Keratinocyte (primary cell): ENCODE measurements at regions not wholly inside any gene's neighbourhood (a gene's known extent, or its start where the extent isn't known, plus 50 kb on each side); places are given as distances from the start of the nearest gene placed in this dataset.

ENCODE experiments used
- DNase-seq: peaks from one replicate; pipeline ENCODE4 v3.0.0-alpha.2; 2011; ENCODE audit warnings: low read depth, missing footprints, low spot score
- FAIRE-seq: peaks from 2 replicates; lab custom pipeline; 2011; peaks lifted over from hg19 to GRCh38; lab: Jason Lieb, UNC
- H2AFZ ChIP-seq: 2 replicates; pipeline ENCODE4 v1.6.0; 2012; ENCODE audit warnings: low read length, control low read depth, inconsistent platforms; ENCODE audit not compliant: control insufficient read depth
- H3K27ac ChIP-seq: 2 replicates; pipeline ENCODE4 v1.5.1; 2011; ENCODE audit warnings: low read length; ENCODE audit not compliant: control insufficient read depth, insufficient read depth
- H3K27me3 ChIP-seq: 3 replicates; pipeline ENCODE4 v1.6.0; 2011; ENCODE audit warnings: low read length; ENCODE audit not compliant: control insufficient read depth, insufficient read depth; ENCODE audit errors: extremely low read depth
- H3K36me3 ChIP-seq, 2 experiments: 2 replicates in 1 of 2; 3 replicates in 1 of 2; pipeline ENCODE4 v1.5.1; 2011; ENCODE audit warnings: low read length in 2 of 2, mild to moderate bottlenecking in 1 of 2; ENCODE audit not compliant: control insufficient read depth in 2 of 2, insufficient read depth in 2 of 2; ENCODE audit errors: extremely low read depth in 1 of 2
- H3K4me1 ChIP-seq: 3 replicates; pipeline ENCODE4 v1.5.1; 2011; ENCODE audit warnings: low read length; ENCODE audit not compliant: control insufficient read depth, insufficient read depth; ENCODE audit errors: extremely low read depth
- H3K4me2 ChIP-seq: 3 replicates; pipeline ENCODE4 v1.6.0; 2011; ENCODE audit warnings: low read depth, low read length; ENCODE audit not compliant: control insufficient read depth, insufficient read depth; ENCODE audit errors: extremely low read depth
- H3K4me3 ChIP-seq, 3 experiments: fragments of 200-600 bp in 1 of 3; sonication (generic) in 1 of 3; 2 replicates in 2 of 3; 3 replicates in 1 of 3; pipeline ENCODE4 v1.5.1; 2011 to 2016; ENCODE audit warnings: low read length in 3 of 3, mild to moderate bottlenecking in 3 of 3, control low read depth in 2 of 3, inconsistent platforms in 1 of 3, low read depth in 1 of 3, mixed read lengths in 1 of 3, mixed run types in 1 of 3, moderate library complexity in 1 of 3; ENCODE audit not compliant: control insufficient read depth in 2 of 3, insufficient read depth in 2 of 3; ENCODE audit errors: extremely low read depth in 1 of 3
- H3K79me2 ChIP-seq: 2 replicates; pipeline ENCODE4 v1.6.0; 2012; ENCODE audit warnings: low read length; ENCODE audit not compliant: control insufficient read depth, insufficient read depth
- H3K9ac ChIP-seq: 3 replicates; pipeline ENCODE4 v1.6.0; 2011; ENCODE audit warnings: low read length; ENCODE audit not compliant: control insufficient read depth, insufficient read depth; ENCODE audit errors: extremely low read depth
- H3K9me1 ChIP-seq: 3 replicates; pipeline ENCODE4 v1.6.0; 2011; ENCODE audit warnings: low read length; ENCODE audit not compliant: control insufficient read depth, insufficient read depth; ENCODE audit errors: extremely low read depth
- H3K9me3 ChIP-seq: 2 replicates; pipeline ENCODE4 v1.5.1; 2012; ENCODE audit warnings: low read depth, low read length; ENCODE audit not compliant: control insufficient read depth
- H4K20me1 ChIP-seq: 3 replicates; pipeline ENCODE4 v1.6.0; 2011; ENCODE audit warnings: low read length; ENCODE audit not compliant: control insufficient read depth, insufficient read depth; ENCODE audit errors: extremely low read depth
- EZH2 ChIP-seq: IDR thresholded peaks from one replicate; pipeline ENCODE4 v1.6.1; 2012; ENCODE audit warnings: inconsistent platforms, mild to moderate bottlenecking, low read length, moderate library complexity
- dilution Hi-C: fragments of 300-500 bp; cut with MboI; formaldehyde crosslinking; loops from one replicate; pipeline ENCODE4 v1.7.0; 2020; ENCODE audit warnings: low sequenced_read_pairs; ENCODE audit not compliant: extremely low pct_ligation_motif_present
- TF ChIP-seq, protein P1 (sequence below), 3 experiments: IDR thresholded peaks in 1 of 3; conservative IDR thresholded peaks in 1 of 3; optimal IDR thresholded peaks in 1 of 3; 2 replicates in 2 of 3; 3 replicates in 1 of 3; pipeline versions ENCODE3 to v1.5.1; 2011; ENCODE audit warnings: low read length in 3 of 3, mild to moderate bottlenecking in 3 of 3, moderate library complexity in 2 of 3, control low read depth in 1 of 3, inconsistent platforms in 1 of 3; ENCODE audit not compliant: insufficient read depth in 2 of 3; ENCODE audit errors: extremely low read depth in 1 of 3

DNA sequence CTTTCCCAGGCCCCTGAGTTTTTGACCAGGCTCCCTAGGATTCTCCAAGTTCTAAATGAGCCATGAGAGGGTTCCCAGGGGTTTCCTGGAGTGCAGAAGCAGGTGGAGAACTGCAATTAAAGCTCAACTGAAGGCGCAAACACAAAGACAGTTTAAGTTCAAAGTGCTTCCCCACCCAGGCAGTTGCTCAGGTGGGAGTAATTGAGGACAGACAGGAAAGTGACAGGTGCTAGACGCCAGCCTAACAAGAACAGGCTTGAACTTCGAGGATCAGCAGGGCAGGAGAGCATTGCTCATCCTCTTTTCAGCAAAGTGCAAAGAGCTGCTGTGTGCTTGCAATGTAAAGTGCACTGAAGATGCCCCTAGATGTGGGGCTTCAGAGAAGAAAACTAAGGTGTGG is 77.2 kb upstream of the ST8SIA3 start:
- H3K4me3 ChIP-seq, result no peak overlapping the region
- no peak for DNase-seq
- no peaks in the 10 kb centered on the region for H3K9me3 ChIP-seq
- dilution Hi-C loops, result no loop called here
- H2AFZ ChIP-seq, result no peak overlapping the region
- no peak overlapping the region for H3K4me2 ChIP-seq
- no peak for FAIRE-seq
- no peaks in the 10 kb centered on the region for H3K27me3 ChIP-seq
- no peaks in the 10 kb centered on the region for H3K4me1 ChIP-seq
- no peak overlapping the region for H3K9ac ChIP-seq
- TF ChIP-seq, protein P1, sequence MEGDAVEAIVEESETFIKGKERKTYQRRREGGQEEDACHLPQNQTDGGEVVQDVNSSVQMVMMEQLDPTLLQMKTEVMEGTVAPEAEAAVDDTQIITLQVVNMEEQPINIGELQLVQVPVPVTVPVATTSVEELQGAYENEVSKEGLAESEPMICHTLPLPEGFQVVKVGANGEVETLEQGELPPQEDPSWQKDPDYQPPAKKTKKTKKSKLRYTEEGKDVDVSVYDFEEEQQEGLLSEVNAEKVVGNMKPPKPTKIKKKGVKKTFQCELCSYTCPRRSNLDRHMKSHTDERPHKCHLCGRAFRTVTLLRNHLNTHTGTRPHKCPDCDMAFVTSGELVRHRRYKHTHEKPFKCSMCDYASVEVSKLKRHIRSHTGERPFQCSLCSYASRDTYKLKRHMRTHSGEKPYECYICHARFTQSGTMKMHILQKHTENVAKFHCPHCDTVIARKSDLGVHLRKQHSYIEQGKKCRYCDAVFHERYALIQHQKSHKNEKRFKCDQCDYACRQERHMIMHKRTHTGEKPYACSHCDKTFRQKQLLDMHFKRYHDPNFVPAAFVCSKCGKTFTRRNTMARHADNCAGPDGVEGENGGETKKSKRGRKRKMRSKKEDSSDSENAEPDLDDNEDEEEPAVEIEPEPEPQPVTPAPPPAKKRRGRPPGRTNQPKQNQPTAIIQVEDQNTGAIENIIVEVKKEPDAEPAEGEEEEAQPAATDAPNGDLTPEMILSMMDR (optimal IDR thresholded peaks at IDR 0.05 in 1 of 3, IDR thresholded peaks at IDR 0.05 in 1 of 3, conservative IDR thresholded peaks at IDR 0.05 in 1 of 3; ENCODE audit: extremely low read depth in 1 of 3, insufficient read depth in 2 of 3, low read length in 3 of 3), result no peak
- TF ChIP-seq EZH2, result no peak
- H3K36me3 ChIP-seq, result no peaks in the 10 kb centered on the region
- no peaks in the 10 kb centered on the region for H3K9me1 ChIP-seq
- no peaks in the 10 kb centered on the region for H4K20me1 ChIP-seq
- H3K27ac ChIP-seq, result no peak overlapping the region
- H3K79me2 ChIP-seq, result no peaks in the 10 kb centered on the region

DNA sequence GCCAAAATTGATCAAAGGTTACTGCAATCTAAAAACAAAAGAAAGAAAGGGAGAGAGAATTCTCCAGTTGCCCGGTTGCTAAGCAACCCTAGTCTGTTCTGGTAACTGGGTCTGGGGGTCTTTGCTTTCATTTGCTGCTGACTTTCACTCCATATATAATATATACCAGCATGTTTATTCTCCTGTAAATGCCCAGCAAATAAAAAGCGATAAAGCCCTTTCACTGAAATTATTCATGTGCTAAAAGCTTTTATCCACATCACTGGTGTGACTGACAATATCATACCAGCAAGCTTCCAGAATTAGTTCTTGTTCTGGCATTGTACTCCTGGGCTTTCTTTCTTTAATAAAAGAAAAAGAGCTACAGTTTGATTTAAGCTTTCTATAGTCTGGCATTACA is 75.5 kb upstream of the ST8SIA3 start:
- DNase-seq (no peak), FAIRE-seq (no peak)
- Histone ChIP-seq H3K27ac (no peak overlapping the region), H3K4me2 (no peak overlapping the region), H3K9me1 (no peaks in the 10 kb centered on the region), H3K4me1 (no peaks in the 10 kb centered on the region), H3K79me2 (no peaks in the 10 kb centered on the region), H2AFZ (no peak overlapping the region), H3K4me3 (no peak overlapping the region), H3K36me3 (no peaks in the 10 kb centered on the region), H3K27me3 (no peaks in the 10 kb centered on the region), H4K20me1 (no peaks in the 10 kb centered on the region), H3K9me3 (no peaks in the 10 kb centered on the region), H3K9ac (no peak overlapping the region)
- dilution Hi-C loops, result no loop called here
- TF ChIP-seq, protein P1 (optimal IDR thresholded peaks at IDR 0.05 in 1 of 3, IDR thresholded peaks at IDR 0.05 in 1 of 3, conservative IDR thresholded peaks at IDR 0.05 in 1 of 3; ENCODE audit: extremely low read depth in 1 of 3, insufficient read depth in 2 of 3, low read length in 3 of 3), result no peak
- no peak for TF ChIP-seq EZH2
